ENCODE measurements at regions not wholly inside any gene's neighbourhood (a gene's known extent, or its start where the extent isn't known, plus 50 kb on each side); places are given as distances from the start of the nearest gene placed in this dataset.

- H3K4me3 ChIP-seq (replicated peaks; ENCODE audit: low read depth, low read length) = no peak overlapping the region
- no peaks in the 10 kb centered on the region for H3K27me3 ChIP-seq (replicated peaks; ENCODE audit: control insufficient read depth, insufficient read depth, low read length)
These were observed 108.1 kb upstream of the COG2 start for GRCh38 chr1:230534224-230534623.

GRCh38 chr1:230531103-230531502, 105.0 kb upstream of the PGBD5 start:
- Histone ChIP-seq H3K36me3 (ENCODE audit: control insufficient read depth, insufficient read depth, low read length) (no peaks in the 10 kb centered on the region), H3K4me3 (replicated peaks; ENCODE audit: low read depth, low read length) (no peak overlapping the region), H3K27me3 (replicated peaks; ENCODE audit: control insufficient read depth, insufficient read depth, low read length) (no peaks in the 10 kb centered on the region)
- no peak for TF ChIP-seq CTCF (IDR thresholded peaks at IDR 0.05; ENCODE audit: insufficient read depth, low read length, poor library complexity, severe bottlenecking)
- no peak for DNase-seq (ENCODE audit: extremely low read depth, insufficient read length)

More at GRCh38 chr1:230534224-230534623, 108.1 kb upstream of the COG2 start:
- H3K36me3 ChIP-seq (ENCODE audit: control insufficient read depth, insufficient read depth, low read length) = no peaks in the 10 kb centered on the region
- TF ChIP-seq CTCF (IDR thresholded peaks at IDR 0.05; ENCODE audit: insufficient read depth, low read length, poor library complexity, severe bottlenecking) = no peak
- DNase-seq (ENCODE audit: extremely low read depth, insufficient read length) = no peak

GRCh38 chr1:230519246-230519645, 93.1 kb upstream of the PGBD5 start:
- no peak overlapping the region for H3K4me3 ChIP-seq (replicated peaks; ENCODE audit: low read depth, low read length)
- H3K27me3 ChIP-seq (replicated peaks; ENCODE audit: control insufficient read depth, insufficient read depth, low read length) = no peaks in the 10 kb centered on the region
- TF ChIP-seq CTCF (IDR thresholded peaks at IDR 0.05; ENCODE audit: insufficient read depth, low read length, poor library complexity, severe bottlenecking) = no peak
- DNase-seq (ENCODE audit: extremely low read depth, insufficient read length) = no peak
- H3K36me3 ChIP-seq (ENCODE audit: control insufficient read depth, insufficient read depth, low read length) = no peaks in the 10 kb centered on the region

GRCh38 chr1:230518511-230518910, 92.4 kb upstream of the PGBD5 start:
- H3K27me3 ChIP-seq (replicated peaks; ENCODE audit: control insufficient read depth, insufficient read depth, low read length) = no peaks in the 10 kb centered on the region
- no peak for DNase-seq (ENCODE audit: extremely low read depth, insufficient read length)
- H3K4me3 ChIP-seq (replicated peaks; ENCODE audit: low read depth, low read length) = no peak overlapping the region
- TF ChIP-seq CTCF (IDR thresholded peaks at IDR 0.05; ENCODE audit: insufficient read depth, low read length, poor library complexity, severe bottlenecking) = no peak
- no peaks in the 10 kb centered on the region for H3K36me3 ChIP-seq (ENCODE audit: control insufficient read depth, insufficient read depth, low read length)

GRCh38 chr1:230517786-230518185, 91.7 kb upstream of the PGBD5 start:
- H3K36me3 ChIP-seq (ENCODE audit: control insufficient read depth, insufficient read depth, low read length) = no peaks in the 10 kb centered on the region
- no peak overlapping the region for H3K4me3 ChIP-seq (replicated peaks; ENCODE audit: low read depth, low read length)
- no peaks in the 10 kb centered on the region for H3K27me3 ChIP-seq (replicated peaks; ENCODE audit: control insufficient read depth, insufficient read depth, low read length)
- no peak for DNase-seq (ENCODE audit: extremely low read depth, insufficient read length)
- no peak for TF ChIP-seq CTCF (IDR thresholded peaks at IDR 0.05; ENCODE audit: insufficient read depth, low read length, poor library complexity, severe bottlenecking)

- no peak overlapping the region for H3K4me3 ChIP-seq (replicated peaks; ENCODE audit: low read depth, low read length)
- no peaks in the 10 kb centered on the region for H3K36me3 ChIP-seq (ENCODE audit: control insufficient read depth, insufficient read depth, low read length)
- DNase-seq (ENCODE audit: extremely low read depth, insufficient read length) = no peak
- no peak for TF ChIP-seq CTCF (IDR thresholded peaks at IDR 0.05; ENCODE audit: insufficient read depth, low read length, poor library complexity, severe bottlenecking)
- no peaks in the 10 kb centered on the region for H3K27me3 ChIP-seq (replicated peaks; ENCODE audit: control insufficient read depth, insufficient read depth, low read length)
These were observed 91.2 kb upstream of the PGBD5 start for GRCh38 chr1:230517326-230517725.
